K562 (cell line): ENCODE measurements at regions not wholly inside any gene's neighbourhood (a gene's known extent, or its start where the extent isn't known, plus 50 kb on each side); places are given as distances from the start of the nearest gene placed in this dataset.

Experiments
- ATF1 ChIP-seq, 2 experiments: fragments of 450-650 bp in 1 of 2; IDR thresholded peaks; 2 replicates each; pipeline ENCODE4 v1.6.1; 2016; ENCODE audit warnings: missing compliant biosample characterization in 1 of 2, missing genetic modification characterization in 1 of 2
- DIDO1 ChIP-seq: fragments of 450-650 bp; IDR thresholded peaks from 2 replicates; pipeline ENCODE4 v1.6.1; 2016; ENCODE audit warnings: low read depth, missing biosample characterization, missing genetic modification characterization
- ESRRB ChIP-seq: fragments of 250-450 bp; sonication (Bioruptor Pico); IDR thresholded peaks from 2 replicates; pipeline ENCODE4 v1.5.0; 2020; ENCODE audit warnings: mild to moderate bottlenecking, moderate library complexity, borderline replicate concordance
- ETS1 ChIP-seq: conservative IDR thresholded peaks from 2 replicates; pipeline ENCODE4 v1.6.1; 2011; ENCODE audit warnings: low read depth, mild to moderate bottlenecking, low read length; ENCODE audit not compliant: control insufficient read depth
- FOXJ2 ChIP-seq: fragments of 200-800 bp; sonication (Bioruptor generic); IDR thresholded peaks from 2 replicates; pipeline ENCODE4 v1.6.1; 2016; ENCODE audit warnings: missing genetic modification characterization, missing compliant biosample characterization
- JUND ChIP-seq, 2 experiments: IDR thresholded peaks; 2 replicates in 1 of 2; 3 replicates in 1 of 2; pipeline ENCODE4 v1.6.1; 2011; ENCODE audit warnings: borderline replicate concordance in 2 of 2, low read depth in 2 of 2, low read length in 2 of 2, improper control_type of control experiment in 1 of 2, missing biosample characterization in 1 of 2, missing genetic modification characterization in 1 of 2, missing genetic modification reagents in 1 of 2
- NCOA4 ChIP-seq: fragments of 450-650 bp; IDR thresholded peaks from 2 replicates; pipeline ENCODE4 v1.6.1; 2018; ENCODE audit warnings: mild to moderate bottlenecking; ENCODE audit not compliant: partially characterized antibody
- NKRF ChIP-seq: fragments of 450-650 bp; IDR thresholded peaks from 2 replicates; pipeline ENCODE4 v1.6.1; 2016; ENCODE audit warnings: borderline replicate concordance
- RFX7 ChIP-seq: fragments of 250-450 bp; sonication (Bioruptor Pico); IDR thresholded peaks from 2 replicates; pipeline ENCODE4 v1.5.1; 2021; ENCODE audit warnings: mild to moderate bottlenecking
- SIRT6 ChIP-seq: IDR thresholded peaks from one replicate; pipeline ENCODE4 v1.6.1; 2012; ENCODE audit warnings: low read depth, mild to moderate bottlenecking, control low read depth, inconsistent platforms, low read length, moderate library complexity
- ZNF384 ChIP-seq: IDR thresholded peaks from 2 replicates; pipeline ENCODE4 v1.6.1; 2012; ENCODE audit warnings: low read depth, low read length, improper control_type of control experiment
- TF ChIP-seq, protein P1 (sequence below): fragments of 250-450 bp; sonication (Bioruptor Pico); IDR thresholded peaks from 2 replicates; pipeline ENCODE4 v1.5.0; 2021

DNA sequence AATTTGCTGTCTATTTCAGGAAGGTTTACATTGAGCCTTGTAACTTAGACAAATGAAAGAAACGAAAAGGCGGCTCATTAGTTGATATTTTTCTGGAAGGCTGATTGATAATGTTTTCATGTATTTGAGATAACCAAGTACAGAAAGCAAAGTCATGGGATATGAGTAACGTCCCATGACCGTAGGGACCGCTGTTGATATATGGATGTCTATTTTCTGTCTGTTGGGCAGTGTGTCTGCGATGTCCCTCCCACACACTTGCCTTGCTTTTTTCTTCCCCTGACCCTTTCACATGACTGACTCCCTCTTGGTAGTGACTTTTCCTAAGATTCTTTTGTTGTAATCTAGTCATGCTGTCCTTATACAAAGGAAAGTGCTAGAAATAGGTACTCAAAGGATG lies 57.0 kb upstream of the GPR158 start (continued):
- no peak for TF ChIP-seq ETS1
- TF ChIP-seq FOXJ2 (tag), result peak; percentile 40; the same call in 1 of the 2 replicates
- no peak for TF ChIP-seq DIDO1 (tag)
- TF ChIP-seq SIRT6, result no peak
- no peak for TF ChIP-seq NCOA4
- no peak for TF ChIP-seq ATF1 (CRISPR knock-in tag; IDR thresholded peaks at IDR 0.05)
- TF ChIP-seq ATF1 (tag; IDR thresholded peaks at IDR 0.05), result 0 out of 2 replicates have a peak, but pooled peaks have one; percentile 26
- TF ChIP-seq NKRF, result no peak
- 0 out of 2 replicates have a peak, but pooled peaks have one; percentile 52 for TF ChIP-seq ZNF384
- TF ChIP-seq JUND (IDR thresholded peaks at IDR 0.05; ENCODE audit: borderline replicate concordance, low read depth, low read length), result peak; percentile 75
- peak; percentile 77; the same call in 1 of the 3 replicates for TF ChIP-seq JUND (tag; IDR thresholded peaks at IDR 0.05; ENCODE audit: borderline replicate concordance, low read depth, low read length)
- TF ChIP-seq, protein P1, sequence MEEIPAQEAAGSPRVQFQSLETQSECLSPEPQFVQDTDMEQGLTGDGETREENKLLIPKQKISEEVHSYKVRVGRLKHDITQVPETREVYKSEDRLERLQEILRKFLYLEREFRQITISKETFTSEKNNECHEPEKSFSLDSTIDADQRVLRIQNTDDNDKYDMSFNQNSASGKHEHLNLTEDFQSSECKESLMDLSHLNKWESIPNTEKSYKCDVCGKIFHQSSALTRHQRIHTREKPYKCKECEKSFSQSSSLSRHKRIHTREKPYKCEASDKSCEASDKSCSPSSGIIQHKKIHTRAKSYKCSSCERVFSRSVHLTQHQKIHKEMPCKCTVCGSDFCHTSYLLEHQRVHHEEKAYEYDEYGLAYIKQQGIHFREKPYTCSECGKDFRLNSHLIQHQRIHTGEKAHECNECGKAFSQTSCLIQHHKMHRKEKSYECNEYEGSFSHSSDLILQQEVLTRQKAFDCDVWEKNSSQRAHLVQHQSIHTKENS (CRISPR knock-in tag), result no peak
- TF ChIP-seq RFX7 (CRISPR knock-in tag), result no peak
- TF ChIP-seq ESRRB (CRISPR knock-in tag), result no peak
